Psoas muscle (tissue), 7 donors: ENCODE measurements at regions not wholly inside any gene's neighbourhood (a gene's known extent, or its start where the extent isn't known, plus 50 kb on each side); places are given as distances from the start of the nearest gene placed in this dataset.

Experiments
- ATAC-seq, 4 donors: fragments of 200-7000 bp; cut with Tn5 transposase; one replicate each; pipeline ENCODE4 v1.9.1; 2020; ENCODE audit warnings: moderate library complexity in 3 of 4, mild to moderate bottlenecking in 2 of 4
- DNase-seq, 2 donors: peaks; one replicate each; pipeline ENCODE4 v3.0.0-alpha.2; 2020
- H3K27ac ChIP-seq: fragments of 200-600 bp; one replicate; pipeline ENCODE4 v1.8.0; 2022
- H3K27me3 ChIP-seq, 3 donors: fragments of 200-600 bp in 1 of 3; one replicate each; pipeline versions ENCODE4 v1.6.1 to v1.8.0; 2013 to 2022; ENCODE audit warnings: low read length in 2 of 3, mild to moderate bottlenecking in 2 of 3, moderate library complexity in 1 of 3; ENCODE audit not compliant: insufficient read depth in 3 of 3
- H3K36me3 ChIP-seq, 2 donors: fragments of 200-600 bp in 1 of 2; one replicate each; pipeline versions ENCODE4 v1.6.1 to v1.8.0; 2013 to 2022; ENCODE audit warnings: low read depth in 1 of 2, mild to moderate bottlenecking in 1 of 2, moderate library complexity in 1 of 2; ENCODE audit not compliant: insufficient read depth in 1 of 2
- H3K4me1 ChIP-seq: fragments of 200-600 bp; one replicate; pipeline ENCODE4 v1.8.0; 2022
- H3K4me3 ChIP-seq: fragments of 200-600 bp; one replicate; pipeline ENCODE4 v1.8.0; 2022; ENCODE audit warnings: mild to moderate bottlenecking
- H3K9me3 ChIP-seq: fragments of 200-600 bp; one replicate; pipeline ENCODE4 v1.8.0; 2022
- CTCF ChIP-seq: fragments of 200-600 bp; IDR thresholded peaks from one replicate; pipeline ENCODE4 v1.8.0; 2022; ENCODE audit warnings: antibody characterized with exemption
- WGBS, 3 donors: extraction: QIAGEN DNeasy Blood & Tissue Kit; methylation state at CpG; one replicate each; pipeline versions ENCODE4 v1.1.6 to v1.1.7; 2013; 5-methylcytosine and 5-hydroxymethylcytosine counted together
- intact Hi-C, 2 donors: fragments of 100-400 bp; cut with DNase I; formaldehyde crosslinking; loops; one replicate each; pipeline versions ENCODE4 v1.11.0 to v1.14.2; 2022
- donor health status: healthy with polysubstance abuse.
- donor health status: DM: no; HTN: no; CAD: no; lungs with moderate emphysema.
- donor health status: Bipolar disorder and iron deficiency.
- donor health status: healthy.
- donor health status: DM: yes; HTN: yes; CAD: no.
- donor health status: DM: no; HTN: no; CAD: no.
- donor health status: DM: yes; HTN: yes; CAD: no.

DNA sequence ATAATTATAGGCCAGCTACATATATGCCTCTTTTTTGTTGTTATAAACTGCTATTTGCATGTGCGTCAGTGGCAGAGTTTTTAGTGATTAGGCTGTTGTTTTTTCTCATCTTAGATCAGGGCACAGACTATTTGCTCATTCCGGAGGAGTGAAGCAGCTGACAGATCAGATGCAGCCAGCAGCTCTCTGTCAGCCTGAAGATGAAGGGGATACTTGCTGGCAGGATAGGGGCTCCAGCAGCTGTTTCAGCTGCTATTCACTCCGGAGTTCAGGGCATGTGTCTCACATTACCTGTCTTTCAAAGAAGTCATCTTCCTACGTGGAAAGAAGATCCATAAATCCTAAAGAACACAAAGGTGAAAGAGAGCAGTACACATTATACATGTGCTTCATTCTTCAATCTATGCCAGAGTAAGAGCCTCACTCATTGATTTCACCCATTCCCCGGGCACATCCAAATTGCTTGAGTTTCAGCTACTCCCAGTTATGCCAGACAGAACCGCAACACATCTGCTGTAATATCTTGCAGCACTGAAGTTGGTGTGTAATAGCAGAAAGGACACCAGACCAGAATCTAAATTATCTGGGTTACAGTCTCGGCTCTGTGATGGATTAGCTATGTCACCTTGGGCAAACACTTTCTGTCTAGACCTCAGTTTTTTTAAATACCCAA lies 182.8 kb upstream of the CHRM2 start:
- intact Hi-C loops = no loop called here
- no peak for TF ChIP-seq CTCF
- Histone ChIP-seq H3K4me1 (no peaks in the 10 kb centered on the region), H3K36me3 (no peaks in the 10 kb centered on the region), H3K27me3 (no peaks in the 10 kb centered on the region), H3K27ac (no peak overlapping the region), H3K9me3 (no peaks in the 10 kb centered on the region), H3K4me3 (no peak overlapping the region)
- ATAC-seq = no peak
- WGBS, 3 donors = 32 to 38% (median 33%) methylated on average over 7 of the region's 7 CpGs
- no peak for DNase-seq

GRCh38 chr7:136677471-136678365 lies 190.7 kb upstream of the CHRM2 start:
- H3K9me3 ChIP-seq = peaks cover 13% of the 10 kb centered on the region
- DNase-seq (no peak), ATAC-seq (no peak)
- no peak overlapping the region for H3K27ac ChIP-seq
- H3K36me3 ChIP-seq = no peaks in the 10 kb centered on the region
- no peaks in the 10 kb centered on the region for H3K27me3 ChIP-seq
- 71 to 75% (median 72%) methylated on average over 9 of the region's 9 CpGs for WGBS, 3 donors
- intact Hi-C loops = no loop called here
- H3K4me3 ChIP-seq = no peak overlapping the region
- no peaks in the 10 kb centered on the region for H3K4me1 ChIP-seq
- TF ChIP-seq CTCF = no peak

GRCh38 chr7:136667584-136667983 lies 200.9 kb upstream of the CHRM2 start:
- no peak for TF ChIP-seq CTCF
- intact Hi-C loops = no loop called here
- H3K27me3 ChIP-seq = no peaks in the 10 kb centered on the region
- no peaks in the 10 kb centered on the region for H3K4me1 ChIP-seq
- no peak overlapping the region for H3K27ac ChIP-seq
- peaks cover under 1% of the 10 kb centered on the region for H3K9me3 ChIP-seq
- DNase-seq (no peak), ATAC-seq (no peak)
- no peaks in the 10 kb centered on the region for H3K36me3 ChIP-seq
- no peak overlapping the region for H3K4me3 ChIP-seq
- WGBS, 3 donors = 51 to 69% (median 59%) methylated on average over 1 of the region's 1 CpG

DNA sequence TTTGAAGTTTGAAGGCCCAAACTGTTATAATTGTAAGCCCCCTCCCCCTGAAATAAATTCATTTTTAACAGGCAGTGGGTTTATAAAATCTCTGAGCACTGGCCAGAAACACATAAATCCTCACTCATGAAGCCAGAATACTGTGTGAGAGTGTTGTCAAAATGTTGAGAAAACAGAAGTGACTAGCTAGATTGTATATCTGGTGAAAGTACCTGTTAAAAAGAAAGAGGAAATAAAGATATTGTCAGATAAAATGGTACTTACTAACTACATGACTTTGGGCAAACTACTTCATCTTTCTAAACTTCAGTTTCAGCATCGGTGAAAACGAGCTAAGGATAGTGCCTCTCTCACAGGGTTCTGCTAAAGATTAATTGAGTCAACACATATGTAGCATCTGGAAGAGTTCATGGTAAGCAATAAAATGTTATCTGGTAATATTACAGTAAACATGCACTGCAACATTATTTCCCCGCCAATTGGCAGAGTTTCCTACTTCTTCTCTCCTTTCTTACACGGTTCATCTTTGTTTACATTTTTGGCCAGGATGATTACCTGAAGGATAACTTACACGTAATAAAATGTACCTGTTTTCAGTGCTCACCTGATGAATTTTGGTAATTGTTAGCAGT lies 202.5 kb upstream of the CHRM2 start:
- 71 to 81% (median 75%) methylated on average over 5 of the region's 5 CpGs for WGBS, 3 donors

More for the DNA sequence above, 202.5 kb upstream of the CHRM2 start:
- H3K27me3 ChIP-seq = no peaks in the 10 kb centered on the region
- no peak for TF ChIP-seq CTCF
- no peaks in the 10 kb centered on the region for H3K4me1 ChIP-seq
- no peak overlapping the region for H3K4me3 ChIP-seq
- H3K36me3 ChIP-seq = no peaks in the 10 kb centered on the region
- H3K9me3 ChIP-seq = no peaks in the 10 kb centered on the region
- intact Hi-C loops = no loop called here
- DNase-seq (no peak), ATAC-seq (no peak)
- no peak overlapping the region for H3K27ac ChIP-seq
